Activated CD8-positive, alpha-beta T cell treated with anti-CD3 and anti-CD28 coated beads for 36 hours (primary cell): ENCODE measurements at regions not wholly inside any gene's neighbourhood (a gene's known extent, or its start where the extent isn't known, plus 50 kb on each side); places are given as distances from the start of the nearest gene placed in this dataset.
"Not testable (repeated sequence)": the region's sequence is repeated elsewhere in the genome, so short reads cannot be mapped to it uniquely, and the experiment has no call there.

Source experiments
- ATAC-seq: fragments of 200-7000 bp; cut with Tn5 transposase; one replicate; pipeline ENCODE4 v1.10.0; 2021; ENCODE audit warnings: mild to moderate bottlenecking, moderate library complexity
- CTCF ChIA-PET: fragments of 350-600 bp; sonication (Branson Sonifier 250); formaldehyde crosslinking; loops from one replicate; lab custom pipeline; 2021; ENCODE audit warnings: antibody characterized with exemption; lab: Charles Lee
- POLR2A ChIA-PET: fragments of 350-600 bp; sonication (Branson Sonifier 250); formaldehyde crosslinking; loops from one replicate; lab custom pipeline; 2021; ENCODE audit warnings: antibody characterized with exemption; lab: Charles Lee
- DNase-seq: peaks from one replicate; pipeline ENCODE4 v3.0.0-alpha.2; 2020
- H3K27ac Mint-ChIP-seq: one replicate; pipeline ENCODE4 v1.8.0; 2021; ENCODE audit warnings: mild to moderate bottlenecking, mixed read lengths
- H3K27me3 Mint-ChIP-seq: one replicate; pipeline ENCODE4 v1.8.0; 2021; ENCODE audit warnings: mixed read lengths
- H3K36me3 Mint-ChIP-seq: one replicate; pipeline ENCODE4 v1.8.0; 2021; ENCODE audit warnings: low read depth, mixed read lengths
- H3K4me1 Mint-ChIP-seq: one replicate; pipeline ENCODE4 v1.8.0; 2021; ENCODE audit warnings: low read depth, mixed read lengths
- H3K4me3 Mint-ChIP-seq: one replicate; pipeline ENCODE4 v1.8.0; 2021; ENCODE audit warnings: mild to moderate bottlenecking, moderate library complexity, mixed read lengths
- H3K9me3 Mint-ChIP-seq: one replicate; pipeline ENCODE4 v1.8.0; 2021; ENCODE audit warnings: mixed read lengths
- intact Hi-C: fragments of 100-400 bp; cut with micrococcal nuclease; formaldehyde crosslinking; loops from one replicate; pipeline ENCODE4 v1.10.0; 2022
- TF ChIP-seq, protein P1 (sequence below): fragments of 200-600 bp; IDR thresholded peaks from one replicate; pipeline ENCODE4 v1.8.0; 2022; ENCODE audit warnings: antibody characterized with exemption, mild to moderate bottlenecking

DNA sequence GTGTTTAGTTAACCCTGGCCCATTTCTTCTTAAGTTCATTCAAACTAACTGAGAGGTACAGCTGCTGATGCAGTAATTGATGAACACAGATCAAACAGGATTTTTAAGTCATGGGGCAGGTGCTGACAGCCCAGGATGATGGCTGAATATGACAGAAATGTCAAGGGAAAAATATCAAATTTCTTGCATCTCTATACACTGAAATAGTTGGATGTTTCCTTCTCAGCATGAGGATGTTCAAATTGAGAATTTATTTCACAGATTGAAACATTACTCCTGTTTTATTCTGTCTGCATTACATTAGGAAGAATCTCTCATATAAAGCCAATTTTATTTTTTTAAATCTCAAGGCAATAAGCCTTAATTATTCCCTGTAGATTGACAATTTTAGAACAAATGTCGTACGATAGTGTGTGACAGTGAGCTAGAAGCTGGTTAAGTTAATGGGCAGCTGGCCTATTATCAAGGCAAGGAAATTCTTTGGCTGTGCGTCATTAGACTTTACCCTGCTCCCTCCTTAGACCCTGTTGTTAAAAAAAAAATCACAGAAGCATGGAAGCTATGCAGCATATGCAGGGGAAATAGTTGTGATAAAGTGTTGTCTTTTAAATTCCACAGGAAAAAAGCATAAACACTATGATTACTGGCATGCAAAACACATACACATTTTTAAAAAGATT, 183.8 kb upstream of the KCNMB2 start:
- H3K4me1 Mint-ChIP-seq, result peaks cover 5% of the 10 kb centered on the region
- POLR2A ChIA-PET, result no interaction called here
- no peak overlapping the region for H3K4me3 Mint-ChIP-seq
- intact Hi-C loops, result no loop called here
- no peak overlapping the region for H3K27ac Mint-ChIP-seq
- no peaks in the 10 kb centered on the region for H3K9me3 Mint-ChIP-seq
- no peaks in the 10 kb centered on the region for H3K27me3 Mint-ChIP-seq
- CTCF ChIA-PET, result no interaction called here
- DNase-seq (no peak), ATAC-seq (no peak)
- H3K36me3 Mint-ChIP-seq, result no peaks in the 10 kb centered on the region
- TF ChIP-seq, protein P1, sequence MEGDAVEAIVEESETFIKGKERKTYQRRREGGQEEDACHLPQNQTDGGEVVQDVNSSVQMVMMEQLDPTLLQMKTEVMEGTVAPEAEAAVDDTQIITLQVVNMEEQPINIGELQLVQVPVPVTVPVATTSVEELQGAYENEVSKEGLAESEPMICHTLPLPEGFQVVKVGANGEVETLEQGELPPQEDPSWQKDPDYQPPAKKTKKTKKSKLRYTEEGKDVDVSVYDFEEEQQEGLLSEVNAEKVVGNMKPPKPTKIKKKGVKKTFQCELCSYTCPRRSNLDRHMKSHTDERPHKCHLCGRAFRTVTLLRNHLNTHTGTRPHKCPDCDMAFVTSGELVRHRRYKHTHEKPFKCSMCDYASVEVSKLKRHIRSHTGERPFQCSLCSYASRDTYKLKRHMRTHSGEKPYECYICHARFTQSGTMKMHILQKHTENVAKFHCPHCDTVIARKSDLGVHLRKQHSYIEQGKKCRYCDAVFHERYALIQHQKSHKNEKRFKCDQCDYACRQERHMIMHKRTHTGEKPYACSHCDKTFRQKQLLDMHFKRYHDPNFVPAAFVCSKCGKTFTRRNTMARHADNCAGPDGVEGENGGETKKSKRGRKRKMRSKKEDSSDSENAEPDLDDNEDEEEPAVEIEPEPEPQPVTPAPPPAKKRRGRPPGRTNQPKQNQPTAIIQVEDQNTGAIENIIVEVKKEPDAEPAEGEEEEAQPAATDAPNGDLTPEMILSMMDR, result no peak

GRCh38 chr3:178353006-178353694, 183.1 kb upstream of the KCNMB2 start:
- intact Hi-C loops, result no loop called here
- ATAC-seq, result no peak
- H3K4me3 Mint-ChIP-seq, result no peak overlapping the region
- CTCF ChIA-PET, result no interaction called here
- POLR2A ChIA-PET, result no interaction called here
- TF ChIP-seq, protein P1, result no peak
- no peaks in the 10 kb centered on the region for H3K27me3 Mint-ChIP-seq
- no peaks in the 10 kb centered on the region for H3K9me3 Mint-ChIP-seq
- no peak overlapping the region for H3K27ac Mint-ChIP-seq
- H3K4me1 Mint-ChIP-seq, result peaks cover 5% of the 10 kb centered on the region
- no peak for DNase-seq
- H3K36me3 Mint-ChIP-seq, result no peaks in the 10 kb centered on the region

GRCh38 chr3:178359728-178360127, 176.5 kb upstream of the KCNMB2 start:
- Mint-ChIP-seq H3K4me3 (no peak overlapping the region), H3K27me3 (no peaks in the 10 kb centered on the region), H3K4me1 (no peaks in the 10 kb centered on the region), H3K36me3 (peaks cover 4% of the 10 kb centered on the region), H3K9me3 (peaks cover 17% of the 10 kb centered on the region), H3K27ac (no peak overlapping the region)
- no peak for DNase-seq
- intact Hi-C loops, result no loop called here
- ATAC-seq, result no peak
- POLR2A ChIA-PET, result no interaction called here
- CTCF ChIA-PET, result no interaction called here
- TF ChIP-seq, protein P1, result no peak

DNA sequence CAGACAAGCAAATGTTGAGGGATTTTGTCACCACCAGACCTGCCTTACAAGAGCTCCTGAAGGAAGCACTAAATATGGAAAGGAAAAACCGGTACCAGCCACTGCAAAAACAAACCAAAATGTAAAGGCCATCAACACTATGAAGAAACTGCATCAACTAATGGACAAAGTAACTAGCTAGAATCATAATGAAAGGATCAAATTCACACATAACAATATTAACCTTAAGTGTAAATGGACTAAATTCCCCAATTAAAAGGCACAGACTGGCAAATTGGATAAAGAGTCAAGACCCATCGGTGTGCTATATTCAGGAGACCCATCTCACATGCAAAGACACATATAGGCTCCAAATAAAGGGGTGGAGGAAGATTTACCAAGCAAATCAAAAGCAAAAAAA, 173.2 kb upstream of the KCNMB2 start:
- ATAC-seq, H3K27ac Mint-ChIP-seq, H3K36me3 Mint-ChIP-seq, intact Hi-C loops, POLR2A ChIA-PET, CTCF ChIA-PET, DNase-seq, H3K27me3 Mint-ChIP-seq, H3K4me3 Mint-ChIP-seq, H3K4me1 Mint-ChIP-seq: not testable (repeated sequence)
- peaks cover 17% of the 10 kb centered on the region for H3K9me3 Mint-ChIP-seq

- Mint-ChIP-seq H3K36me3 (no peaks in the 10 kb centered on the region), H3K27me3 (peaks cover 5% of the 10 kb centered on the region), H3K9me3 (peaks cover 9% of the 10 kb centered on the region), H3K4me3 (no peak overlapping the region), H3K4me1 (no peaks in the 10 kb centered on the region), H3K27ac (no peak overlapping the region)
- DNase-seq (no peak), ATAC-seq (no peak)
- CTCF ChIA-PET, result no interaction called here
- TF ChIP-seq, protein P1, result no peak
- POLR2A ChIA-PET, result no interaction called here
- intact Hi-C loops, result no loop called here
Measured at GRCh38 chr3:178367817-178368617, 168.2 kb upstream of the KCNMB2 start.
